Osteocyte (in vitro differentiated cells): ENCODE measurements at regions not wholly inside any gene's neighbourhood (a gene's known extent, or its start where the extent isn't known, plus 50 kb on each side); places are given as distances from the start of the nearest gene placed in this dataset.

ENCODE experiments used
- DNase-seq: peaks from one replicate; pipeline ENCODE4 v3.0.0; 2021; ENCODE audit warnings: mixed read lengths; ENCODE audit not compliant: unreplicated experiment; ENCODE audit errors: extremely low spot score
- H3K27ac Mint-ChIP-seq: one replicate; pipeline ENCODE4 v1.8.0; 2021; ENCODE audit warnings: mild to moderate bottlenecking, mixed read lengths; ENCODE audit not compliant: unreplicated experiment
- H3K27me3 Mint-ChIP-seq: one replicate; pipeline ENCODE4 v1.8.0; 2021; ENCODE audit warnings: mixed read lengths; ENCODE audit not compliant: unreplicated experiment
- H3K36me3 Mint-ChIP-seq: one replicate; pipeline ENCODE4 v1.8.0; 2021; ENCODE audit warnings: mixed read lengths; ENCODE audit not compliant: unreplicated experiment
- H3K4me1 Mint-ChIP-seq: one replicate; pipeline ENCODE4 v1.8.0; 2021; ENCODE audit warnings: mixed read lengths; ENCODE audit not compliant: unreplicated experiment
- H3K4me3 Mint-ChIP-seq: one replicate; pipeline ENCODE4 v1.8.0; 2021; ENCODE audit warnings: mild to moderate bottlenecking, moderate library complexity, mixed read lengths; ENCODE audit not compliant: unreplicated experiment
- H3K9me3 Mint-ChIP-seq: one replicate; pipeline ENCODE4 v1.8.0; 2021; ENCODE audit warnings: mixed read lengths; ENCODE audit not compliant: unreplicated experiment
- TF ChIP-seq, protein P1 (sequence below): fragments of 200-600 bp; sonication (generic); IDR thresholded peaks from 2 replicates; pipeline ENCODE4 v1.5.0; 2021; ENCODE audit warnings: antibody characterized with exemption, mild to moderate bottlenecking, moderate library complexity

GRCh38 chr5:167008705-167009104 is 1282.7 kb upstream of the WWC1 start:
- Mint-ChIP-seq H3K27me3 (peaks cover 3% of the 10 kb centered on the region), H3K9me3 (no peaks in the 10 kb centered on the region), H3K4me3 (no peak overlapping the region), H3K36me3 (no peaks in the 10 kb centered on the region), H3K4me1 (no peaks in the 10 kb centered on the region), H3K27ac (no peak overlapping the region)
- TF ChIP-seq, protein P1, sequence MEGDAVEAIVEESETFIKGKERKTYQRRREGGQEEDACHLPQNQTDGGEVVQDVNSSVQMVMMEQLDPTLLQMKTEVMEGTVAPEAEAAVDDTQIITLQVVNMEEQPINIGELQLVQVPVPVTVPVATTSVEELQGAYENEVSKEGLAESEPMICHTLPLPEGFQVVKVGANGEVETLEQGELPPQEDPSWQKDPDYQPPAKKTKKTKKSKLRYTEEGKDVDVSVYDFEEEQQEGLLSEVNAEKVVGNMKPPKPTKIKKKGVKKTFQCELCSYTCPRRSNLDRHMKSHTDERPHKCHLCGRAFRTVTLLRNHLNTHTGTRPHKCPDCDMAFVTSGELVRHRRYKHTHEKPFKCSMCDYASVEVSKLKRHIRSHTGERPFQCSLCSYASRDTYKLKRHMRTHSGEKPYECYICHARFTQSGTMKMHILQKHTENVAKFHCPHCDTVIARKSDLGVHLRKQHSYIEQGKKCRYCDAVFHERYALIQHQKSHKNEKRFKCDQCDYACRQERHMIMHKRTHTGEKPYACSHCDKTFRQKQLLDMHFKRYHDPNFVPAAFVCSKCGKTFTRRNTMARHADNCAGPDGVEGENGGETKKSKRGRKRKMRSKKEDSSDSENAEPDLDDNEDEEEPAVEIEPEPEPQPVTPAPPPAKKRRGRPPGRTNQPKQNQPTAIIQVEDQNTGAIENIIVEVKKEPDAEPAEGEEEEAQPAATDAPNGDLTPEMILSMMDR = no peak
- DNase-seq = no peak

GRCh38 chr5:167011196-167011595 is 1280.2 kb upstream of the WWC1 start:
- no peak for DNase-seq
- Mint-ChIP-seq H3K27me3 (peaks cover 3% of the 10 kb centered on the region), H3K9me3 (no peaks in the 10 kb centered on the region), H3K4me3 (no peak overlapping the region), H3K4me1 (no peaks in the 10 kb centered on the region), H3K27ac (no peak overlapping the region), H3K36me3 (no peaks in the 10 kb centered on the region)
- TF ChIP-seq, protein P1 = no peak

DNA sequence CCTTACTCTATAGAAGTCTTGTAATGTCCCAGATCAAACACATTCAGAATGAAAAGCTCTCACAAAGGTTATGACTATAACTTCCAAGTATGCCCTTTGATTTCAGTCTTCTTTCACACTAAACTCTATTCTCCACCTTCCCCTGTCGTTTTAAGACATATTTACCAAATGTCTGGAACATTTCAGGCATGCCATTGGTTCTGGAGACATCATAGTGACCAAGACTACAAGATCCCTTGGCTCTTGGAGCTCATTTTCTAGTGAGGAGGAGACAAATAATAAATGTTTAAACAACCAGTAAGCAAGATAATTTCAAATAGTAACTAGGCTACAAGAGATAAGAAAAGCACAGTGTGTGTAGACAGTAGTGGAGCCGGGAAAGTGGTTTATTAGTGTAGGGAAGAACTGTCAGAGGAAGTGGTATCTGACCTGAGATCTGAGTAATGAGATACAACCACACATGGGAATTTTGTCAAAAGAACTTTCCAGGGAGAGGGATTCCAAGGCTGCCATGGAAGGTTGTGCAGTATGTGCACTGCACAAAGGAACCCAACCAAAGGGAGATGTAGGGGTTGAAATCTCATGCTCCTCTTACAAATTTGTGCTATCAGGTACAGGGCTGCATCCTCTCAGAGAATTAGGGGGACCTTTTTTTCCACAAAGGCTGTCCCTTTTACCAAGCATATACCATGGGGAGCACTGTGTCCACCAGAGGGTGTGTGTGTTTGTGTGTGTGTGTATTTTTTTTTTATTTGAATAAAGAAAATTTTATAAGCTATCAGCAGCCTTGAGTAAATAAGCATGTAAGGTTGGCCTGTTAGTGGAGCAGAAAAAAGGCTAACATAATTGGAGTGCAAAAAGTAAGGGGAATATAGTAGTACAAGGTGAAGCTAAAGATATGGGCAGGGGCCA is 1279.1 kb upstream of the WWC1 start:
- DNase-seq = no peak
- no peak overlapping the region for H3K27ac Mint-ChIP-seq
- no peaks in the 10 kb centered on the region for H3K4me1 Mint-ChIP-seq
- H3K36me3 Mint-ChIP-seq = no peaks in the 10 kb centered on the region
- peaks cover 3% of the 10 kb centered on the region for H3K27me3 Mint-ChIP-seq
- TF ChIP-seq, protein P1 = no peak
- H3K9me3 Mint-ChIP-seq = no peaks in the 10 kb centered on the region
- H3K4me3 Mint-ChIP-seq = no peak overlapping the region

- no peak overlapping the region for H3K4me3 Mint-ChIP-seq
- H3K36me3 Mint-ChIP-seq = no peaks in the 10 kb centered on the region
- no peak for DNase-seq
- H3K9me3 Mint-ChIP-seq = no peaks in the 10 kb centered on the region
- H3K27ac Mint-ChIP-seq = no peak overlapping the region
- H3K27me3 Mint-ChIP-seq = peaks cover 3% of the 10 kb centered on the region
- H3K4me1 Mint-ChIP-seq = no peaks in the 10 kb centered on the region
- TF ChIP-seq, protein P1 = no peak
These were observed 1276.9 kb upstream of the WWC1 start for GRCh38 chr5:167014401-167015056.

DNA sequence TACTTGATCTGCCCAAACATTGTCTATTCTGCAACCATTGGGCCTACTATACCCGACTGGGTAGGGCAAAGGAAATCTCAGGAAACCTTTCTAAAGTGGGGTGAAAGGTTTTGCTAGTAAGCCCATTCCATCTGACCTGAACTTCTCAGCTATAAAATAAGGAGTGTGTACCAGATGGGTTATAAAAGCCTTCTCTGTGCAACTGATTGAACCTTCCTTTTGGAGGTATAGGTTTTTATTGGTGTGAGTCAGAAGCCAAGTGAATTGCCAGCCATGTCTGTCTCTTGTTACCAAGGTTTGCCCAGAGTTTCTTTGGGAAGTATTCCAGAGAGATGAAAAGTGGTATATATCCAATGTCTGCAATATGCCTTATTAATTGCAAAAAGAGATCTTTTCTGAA is 1271.0 kb upstream of the WWC1 start:
- Mint-ChIP-seq H3K4me1 (no peaks in the 10 kb centered on the region), H3K27ac (no peak overlapping the region), H3K9me3 (no peaks in the 10 kb centered on the region), H3K4me3 (no peak overlapping the region), H3K36me3 (no peaks in the 10 kb centered on the region), H3K27me3 (peaks cover 4% of the 10 kb centered on the region)
- no peak for DNase-seq
- TF ChIP-seq, protein P1 = no peak
